B cell (primary cell): ENCODE measurements at regions not wholly inside any gene's neighbourhood (a gene's known extent, or its start where the extent isn't known, plus 50 kb on each side); places are given as distances from the start of the nearest gene placed in this dataset.

Experiments used
- ATAC-seq: fragments of 200-7000 bp; cut with Tn5 transposase; one replicate; pipeline ENCODE4 v1.10.0; 2021; ENCODE audit warnings: low read depth, mild to moderate bottlenecking, moderate number of reproducible peaks, moderate library complexity
- CTCF ChIA-PET: fragments of 350-600 bp; sonication (Branson Sonifier 250); formaldehyde crosslinking; loops from one replicate; lab custom pipeline; 2021; ENCODE audit warnings: antibody characterized with exemption, inconsistent platforms; lab: Charles Lee
- POLR2A ChIA-PET: fragments of 350-600 bp; sonication (Branson Sonifier 250); formaldehyde crosslinking; loops from one replicate; lab custom pipeline; 2021; ENCODE audit warnings: antibody characterized with exemption; lab: Charles Lee
- DNase-seq: peaks from one replicate; pipeline ENCODE4 v3.0.0; 2013
- H2AFZ ChIP-seq: 2 replicates; pipeline ENCODE4 v1.6.1; 2012; ENCODE audit warnings: mild to moderate bottlenecking, low read depth, low read length; ENCODE audit not compliant: insufficient read depth, poor library complexity, severe bottlenecking
- H3K27ac ChIP-seq, 2 donors: 1 replicate in 1 of 2; 2 replicates in 1 of 2; pipeline ENCODE4 v1.5.1; 2012 to 2013; ENCODE audit warnings: low read length in 2 of 2, mild to moderate bottlenecking in 2 of 2, moderate library complexity in 1 of 2
- H3K27me3 ChIP-seq, 4 experiments: fragments of 200-600 bp in 1 of 4; sonication (generic) in 1 of 4; replicated peaks in 1 of 4; 1 replicate in 2 of 4; 2 replicates in 2 of 4; pipeline versions ENCODE4 v1.6.1 to v1.7.0; 2013 to 2016; ENCODE audit warnings: low read length in 3 of 4, mild to moderate bottlenecking in 2 of 4, mixed read lengths in 1 of 4, moderate library complexity in 1 of 4; ENCODE audit not compliant: insufficient read depth in 4 of 4, control insufficient read depth in 3 of 4; ENCODE audit errors: control extremely low read depth in 1 of 4
- H3K36me3 ChIP-seq, 2 experiments: replicated peaks in 1 of 2; 1 replicate in 1 of 2; 2 replicates in 1 of 2; pipeline versions ENCODE4 v1.6.1 to v1.7.1; 2013; ENCODE audit warnings: low read length in 1 of 2; ENCODE audit not compliant: insufficient read depth in 2 of 2, control insufficient read depth in 1 of 2; ENCODE audit errors: control extremely low read depth in 1 of 2, extremely low read depth in 1 of 2
- H3K4me1 ChIP-seq, 2 donors: fragments of 200-600 bp in 1 of 2; sonication (generic) in 1 of 2; 1 replicate in 1 of 2; 2 replicates in 1 of 2; pipeline versions ENCODE4 v1.5.1 to v1.6.1; 2013 to 2017; ENCODE audit warnings: low read length in 2 of 2; ENCODE audit not compliant: control insufficient read depth in 2 of 2, insufficient read depth in 2 of 2
- H3K4me2 ChIP-seq: replicated peaks from 2 replicates; pipeline ENCODE3; 2012; ENCODE audit warnings: mild to moderate bottlenecking, low read depth, low read length; ENCODE audit not compliant: poor library complexity, severe bottlenecking
- H3K4me3 ChIP-seq, 5 experiments: fragments of 200-600 bp in 1 of 5; sonication (generic) in 1 of 5; 1 replicate in 3 of 5; 2 replicates in 2 of 5; pipeline versions ENCODE4 v1.5.1 to v1.7.0; 2011 to 2016; ENCODE audit warnings: low read length in 4 of 5, mild to moderate bottlenecking in 4 of 5, low read depth in 2 of 5, control low read depth in 1 of 5, moderate library complexity in 1 of 5; ENCODE audit not compliant: insufficient read depth in 1 of 5; ENCODE audit errors: control extremely low read depth in 1 of 5, extremely low read depth in 1 of 5
- H3K79me2 ChIP-seq: fragments of 200-600 bp; sonication (generic); one replicate; pipeline ENCODE4 v1.6.0; 2016; ENCODE audit warnings: low read length; ENCODE audit not compliant: control insufficient read depth, insufficient read depth
- H3K9ac ChIP-seq: fragments of 200-600 bp; sonication (generic); 2 replicates; pipeline ENCODE4 v1.6.1; 2017; ENCODE audit warnings: mild to moderate bottlenecking, low read length, moderate library complexity
- H3K9me3 ChIP-seq, 3 donors: one replicate each; pipeline versions ENCODE4 v1.6.1 to v1.7.1; 2013; ENCODE audit warnings: low read length in 2 of 3; ENCODE audit not compliant: control insufficient read depth in 2 of 3, insufficient read depth in 1 of 3; ENCODE audit errors: control extremely low read depth in 1 of 3
- H4K20me1 ChIP-seq: 2 replicates; pipeline ENCODE4 v1.6.0; 2012; ENCODE audit warnings: mild to moderate bottlenecking, low read length; ENCODE audit not compliant: insufficient read depth, control insufficient read depth, poor library complexity, severe bottlenecking
- H3K27ac Mint-ChIP-seq: one replicate; pipeline ENCODE4 v1.8.0; 2021; ENCODE audit warnings: mixed read lengths
- H3K27me3 Mint-ChIP-seq: one replicate; pipeline ENCODE4 v1.8.0; 2021; ENCODE audit warnings: mixed read lengths
- H3K4me1 Mint-ChIP-seq: one replicate; pipeline ENCODE4 v1.8.0; 2021; ENCODE audit warnings: mixed read lengths
- H3K4me3 Mint-ChIP-seq: one replicate; pipeline ENCODE4 v1.8.0; 2021; ENCODE audit warnings: mixed read lengths
- H3K9me3 Mint-ChIP-seq: one replicate; pipeline ENCODE4 v1.8.0; 2022; ENCODE audit warnings: mixed read lengths; ENCODE audit not compliant: insufficient read depth
- EZH2 ChIP-seq: IDR thresholded peaks from 2 replicates; pipeline ENCODE4 v1.6.1; 2012; ENCODE audit warnings: borderline replicate concordance, low read depth, mild to moderate bottlenecking, moderate library complexity, low read length; ENCODE audit not compliant: insufficient read depth, poor library complexity, severe bottlenecking
- WGBS: methylation state at CpG from one replicate; pipeline ENCODE4 v1.1.5; 2013; ENCODE audit warnings: missing lambda C conversion rate; ENCODE audit not compliant: insufficient coverage; 5-methylcytosine and 5-hydroxymethylcytosine counted together
- intact Hi-C: fragments of 100-400 bp; cut with micrococcal nuclease; formaldehyde crosslinking; loops from one replicate; pipeline ENCODE4 v1.10.0; 2022
- TF ChIP-seq, protein P1 (sequence below): fragments of 200-600 bp; IDR thresholded peaks from one replicate; pipeline ENCODE4 v1.8.0; 2022; ENCODE audit warnings: antibody characterized with exemption, mild to moderate bottlenecking

- Histone ChIP-seq H3K79me2 (no peaks in the 10 kb centered on the region), H3K4me3 (no peak overlapping the region), H3K9ac (no peak overlapping the region), H3K4me1 (no peaks in the 10 kb centered on the region), H4K20me1 (no peaks in the 10 kb centered on the region), H3K36me3 (no peaks in the 10 kb centered on the region), H3K4me2 (no peak overlapping the region), H2AFZ (no peak overlapping the region), H3K27me3 (no peaks in the 10 kb centered on the region), H3K9me3 (no peaks in the 10 kb centered on the region), H3K27ac (no peak overlapping the region)
- no peaks in the 10 kb centered on the region for H3K4me1 Mint-ChIP-seq
- H3K27ac Mint-ChIP-seq: no peak overlapping the region
- no peaks in the 10 kb centered on the region for H3K27me3 Mint-ChIP-seq
- TF ChIP-seq EZH2: no peak
- TF ChIP-seq, protein P1, sequence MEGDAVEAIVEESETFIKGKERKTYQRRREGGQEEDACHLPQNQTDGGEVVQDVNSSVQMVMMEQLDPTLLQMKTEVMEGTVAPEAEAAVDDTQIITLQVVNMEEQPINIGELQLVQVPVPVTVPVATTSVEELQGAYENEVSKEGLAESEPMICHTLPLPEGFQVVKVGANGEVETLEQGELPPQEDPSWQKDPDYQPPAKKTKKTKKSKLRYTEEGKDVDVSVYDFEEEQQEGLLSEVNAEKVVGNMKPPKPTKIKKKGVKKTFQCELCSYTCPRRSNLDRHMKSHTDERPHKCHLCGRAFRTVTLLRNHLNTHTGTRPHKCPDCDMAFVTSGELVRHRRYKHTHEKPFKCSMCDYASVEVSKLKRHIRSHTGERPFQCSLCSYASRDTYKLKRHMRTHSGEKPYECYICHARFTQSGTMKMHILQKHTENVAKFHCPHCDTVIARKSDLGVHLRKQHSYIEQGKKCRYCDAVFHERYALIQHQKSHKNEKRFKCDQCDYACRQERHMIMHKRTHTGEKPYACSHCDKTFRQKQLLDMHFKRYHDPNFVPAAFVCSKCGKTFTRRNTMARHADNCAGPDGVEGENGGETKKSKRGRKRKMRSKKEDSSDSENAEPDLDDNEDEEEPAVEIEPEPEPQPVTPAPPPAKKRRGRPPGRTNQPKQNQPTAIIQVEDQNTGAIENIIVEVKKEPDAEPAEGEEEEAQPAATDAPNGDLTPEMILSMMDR: no peak
- intact Hi-C loops: no loop called here
- DNase-seq (no peak), ATAC-seq (no peak)
- CTCF ChIA-PET: no interaction called here
- H3K9me3 Mint-ChIP-seq: no peaks in the 10 kb centered on the region
- POLR2A ChIA-PET: no interaction called here
- H3K4me3 Mint-ChIP-seq: no peak overlapping the region
Measured at GRCh38 chr4:84317513-84317912, 181.6 kb downstream of the NKX6-1 start.

DNA sequence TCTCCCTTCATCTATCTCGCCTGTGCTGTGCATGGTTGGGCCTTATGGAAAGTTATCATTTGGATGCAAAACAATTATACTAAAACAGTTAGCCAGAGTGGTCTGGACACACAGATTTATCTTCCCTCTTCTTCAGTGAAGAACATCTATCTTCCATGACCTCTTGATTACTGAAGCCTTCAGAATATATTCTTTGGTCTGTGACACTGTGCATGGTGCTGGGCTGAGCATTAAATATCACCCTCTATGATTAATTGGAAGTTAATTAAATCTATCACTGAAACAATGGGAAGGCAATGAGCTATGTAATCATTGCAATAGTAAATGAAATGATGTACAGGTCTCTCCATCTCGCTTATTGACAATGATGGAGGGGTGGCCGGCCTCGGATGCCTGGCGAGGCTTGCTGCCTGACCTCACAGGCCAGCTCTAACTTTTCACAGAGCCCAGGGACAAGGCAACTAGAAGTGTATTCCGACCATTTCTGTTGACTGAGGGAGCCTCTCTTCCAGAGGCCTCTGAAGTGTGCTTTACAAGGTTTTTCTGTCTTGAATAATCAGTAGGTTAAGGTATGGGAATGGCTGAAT is 186.6 kb downstream of the NKX6-1 start:
- Mint-ChIP-seq H3K27ac (no peak overlapping the region), H3K4me1 (no peaks in the 10 kb centered on the region), H3K4me3 (no peak overlapping the region), H3K9me3 (no peaks in the 10 kb centered on the region), H3K27me3 (no peaks in the 10 kb centered on the region)
- ChIA-PET CTCF (no interaction called here), POLR2A (no interaction called here)
- no peak overlapping the region for H3K9ac ChIP-seq
- H3K79me2 ChIP-seq: no peaks in the 10 kb centered on the region
- ATAC-seq (no peak), DNase-seq (no peak)
- WGBS: 94% methylated on average over 5 of the region's 6 CpGs
- no peak overlapping the region for H3K27ac ChIP-seq
- no peaks in the 10 kb centered on the region for H3K9me3 ChIP-seq
- no peak overlapping the region for H3K4me2 ChIP-seq
- no peak for TF ChIP-seq EZH2
- TF ChIP-seq, protein P1: no peak
- H3K27me3 ChIP-seq: no peaks in the 10 kb centered on the region
- no peak overlapping the region for H2AFZ ChIP-seq
- H4K20me1 ChIP-seq: no peaks in the 10 kb centered on the region
- H3K4me1 ChIP-seq: no peaks in the 10 kb centered on the region
- H3K36me3 ChIP-seq: no peaks in the 10 kb centered on the region
- intact Hi-C loops: no loop called here
- H3K4me3 ChIP-seq: no peak overlapping the region
